GM12892 (cell line): ENCODE measurements at regions not wholly inside any gene's neighbourhood (a gene's known extent, or its start where the extent isn't known, plus 50 kb on each side); places are given as distances from the start of the nearest gene placed in this dataset.

Source experiments
- POLR2A ChIP-seq: IDR thresholded peaks from 2 replicates; pipeline ENCODE4 v1.6.1; 2011; ENCODE audit warnings: low read depth, low read length, control low read depth
- TAF1 ChIP-seq: IDR thresholded peaks from 2 replicates; pipeline ENCODE4 v1.6.1; 2011; ENCODE audit warnings: low read depth, mild to moderate bottlenecking, control low read depth, low read length, borderline replicate concordance

DNA sequence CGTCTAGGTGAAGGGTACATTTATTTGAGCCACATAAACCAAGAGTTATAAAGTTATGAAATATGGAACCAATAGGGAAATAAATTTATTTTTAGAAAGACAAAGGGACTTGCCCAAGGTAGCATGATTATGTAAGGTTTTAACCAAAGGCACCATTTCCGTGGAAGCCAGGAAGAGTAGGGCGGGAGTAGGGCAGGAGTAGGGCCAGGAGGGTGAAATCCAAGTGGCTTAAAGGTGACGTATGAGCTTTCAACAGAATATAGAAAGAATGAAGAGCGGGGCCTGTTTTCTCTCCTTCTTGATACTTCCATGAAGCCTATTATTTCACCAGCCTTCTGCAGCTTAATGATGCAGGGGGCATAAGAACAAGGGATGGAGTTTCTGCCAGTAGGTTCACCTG is 91.7 kb upstream of the PNPLA4 start:
- TF ChIP-seq POLR2A (no peak), TAF1 (no peak)
